ENCODE measurements at regions not wholly inside any gene's neighbourhood (a gene's known extent, or its start where the extent isn't known, plus 50 kb on each side); places are given as distances from the start of the nearest gene placed in this dataset.

DNA sequence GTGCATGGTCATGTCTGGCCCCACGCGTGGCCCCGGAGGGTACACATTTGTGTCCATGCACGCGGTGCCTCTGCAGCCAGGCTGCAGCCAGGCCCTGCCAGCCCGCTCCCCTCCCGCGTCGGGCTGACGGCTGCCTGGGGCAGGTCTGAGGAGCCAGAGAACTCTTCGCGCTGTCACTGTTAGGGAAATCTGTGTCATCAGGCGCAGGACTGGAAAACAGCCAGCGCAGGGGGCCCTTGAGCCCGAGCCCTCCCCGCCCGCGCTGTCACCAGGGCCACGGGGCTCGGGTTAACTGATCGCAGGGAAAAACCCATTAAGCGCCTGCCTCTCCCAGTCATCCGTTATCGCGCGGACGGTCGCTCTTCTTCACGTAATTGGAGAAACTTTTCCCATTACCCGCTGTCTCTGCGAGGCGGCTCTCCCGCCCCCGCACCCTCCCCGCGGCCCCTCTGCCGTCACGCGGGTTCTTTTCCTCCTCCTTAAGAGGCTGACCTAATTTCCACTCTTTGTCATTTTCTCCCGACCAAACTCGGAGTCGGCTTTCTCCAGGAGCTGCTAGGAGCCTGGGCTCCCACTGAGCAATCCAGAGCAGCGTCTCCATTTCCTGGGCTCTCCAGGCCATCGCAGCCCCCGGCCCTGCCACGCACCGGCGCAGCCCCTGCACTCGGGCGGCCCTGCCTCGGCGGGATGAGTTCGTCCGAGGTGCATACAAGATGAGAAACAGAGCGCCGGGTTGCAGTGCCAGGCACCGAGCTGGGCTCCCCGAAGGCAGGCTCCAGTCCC, 57.5 kb upstream of the PRR23E start (continued):
- TF ChIP-seq PITX1 (CRISPR knock-in tag; IDR thresholded peaks at IDR 0.05) (no peak), CHD2 (IDR thresholded peaks at IDR 0.05; ENCODE audit: low read depth, low read length) (no peak), ZNF781 (CRISPR knock-in tag; IDR thresholded peaks at IDR 0.05; ENCODE audit: borderline replicate concordance, not compliant biosample characterization) (no peak), CBX1 (IDR thresholded peaks at IDR 0.05; ENCODE audit: low read depth) (no peak), JUNB (CRISPR knock-in tag; IDR thresholded peaks at IDR 0.05; ENCODE audit: borderline replicate concordance) (no peak)

DNA sequence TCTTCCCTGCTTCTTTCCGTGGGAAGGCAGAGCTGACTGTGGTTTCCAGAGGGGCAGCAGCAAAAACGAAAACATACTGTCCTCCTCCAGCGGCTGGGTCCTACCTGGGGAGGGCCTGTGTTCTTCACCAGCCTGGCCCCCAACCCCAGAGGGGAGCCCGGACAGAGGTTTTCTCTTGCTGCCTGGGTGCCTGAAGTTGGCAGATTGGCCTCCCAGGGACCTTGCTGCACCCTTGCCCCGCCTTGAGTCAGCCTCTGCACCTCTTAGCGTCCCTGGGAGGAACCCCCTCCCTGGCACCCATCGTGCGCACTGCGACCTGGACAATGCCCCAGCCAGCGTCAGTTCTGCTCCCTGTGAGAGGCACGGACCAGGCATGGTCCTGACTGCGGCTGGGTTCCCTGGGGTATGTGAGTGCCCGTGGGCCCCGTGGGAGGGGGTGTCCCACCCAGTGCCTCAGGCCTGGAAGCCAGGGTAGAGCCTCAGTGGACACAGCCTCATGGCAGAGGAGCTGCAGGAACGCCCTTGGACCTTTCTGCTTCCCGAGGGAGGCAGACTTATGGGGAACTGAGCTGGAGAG, 56.8 kb upstream of the PRR23E start:
- no TSS peak for BruUV-seq (replicated peaks)
- no peak overlapping the region for H3K4me3 ChIP-seq (replicated peaks in 1 of 3; ENCODE audit: insufficient read depth in 1 of 3, low read depth in 2 of 3, low read length in 3 of 3)

More for the DNA sequence above, 56.8 kb upstream of the PRR23E start:
- ChIA-PET POLR2A (no interaction called here), CTCF (ENCODE audit: low intra/inter-chr PET ratio, low total read pairs) (no interaction called here)
- no CpG with 5 or more reads among the region's 16 CpGs for WGBS (ENCODE audit: low lambda C conversion rate)
- no peak overlapping the region for H3K27ac ChIP-seq (ENCODE audit: extremely low read length, insufficient read depth, low read length)
- intact Hi-C loops (cut with micrococcal nuclease; ENCODE audit: unreplicated experiment) (no loop called here), in situ Hi-C loops (cut with HindIII; ENCODE audit: extremely low pct_ligation_motif_present, low pct_unique_long_range_greater_than_20kb) (no loop called here)
- peaks cover 14 to 60% of the 10 kb centered on the region in 2 experiments for H3K27me3 ChIP-seq (ENCODE audit: control insufficient read depth in 1 of 2, insufficient read depth in 2 of 2, low read length in 2 of 2)
- H3K36me3 ChIP-seq (replicated peaks in 1 of 2; ENCODE audit: control insufficient read depth in 1 of 2, insufficient read depth in 2 of 2, low read length in 2 of 2), result no peaks in the 10 kb centered on the region
- no peaks in the 10 kb centered on the region for H3K4me1 ChIP-seq (ENCODE audit: insufficient read depth, low read length)
- H3K4me2 ChIP-seq (ENCODE audit: low read depth, low read length), result no peak overlapping the region
- ATAC-seq, result no peak; the same call in 2 of the 3 replicates
- no peaks in the 10 kb centered on the region for H4K20me1 ChIP-seq (ENCODE audit: insufficient read depth, low read length)
- TF ChIP-seq MLLT10 (CRISPR knock-in tag; IDR thresholded peaks at IDR 0.05) (no peak), ZNF350 (CRISPR knock-in tag; IDR thresholded peaks at IDR 0.05; ENCODE audit: borderline replicate concordance, low read depth) (no peak), TOPORS (CRISPR knock-in tag; IDR thresholded peaks at IDR 0.05) (no peak), ZNF224 (CRISPR knock-in tag; IDR thresholded peaks at IDR 0.05) (no peak), ATF1 (CRISPR knock-in tag; IDR thresholded peaks at IDR 0.05) (no peak), FOXJ3 (CRISPR knock-in tag; IDR thresholded peaks at IDR 0.05; ENCODE audit: borderline replicate concordance) (no peak), CEBPB (IDR thresholded peaks at IDR 0.05; ENCODE audit: borderline replicate concordance, low read depth, low read length) (no peak), SIX4 (CRISPR knock-in tag; IDR thresholded peaks at IDR 0.05) (no peak), ZNF556 (CRISPR knock-in tag; IDR thresholded peaks at IDR 0.05; ENCODE audit: borderline replicate concordance) (no peak), ARID2 (CRISPR knock-in tag; IDR thresholded peaks at IDR 0.05; ENCODE audit: borderline replicate concordance) (no peak), JDP2 (CRISPR knock-in tag; IDR thresholded peaks at IDR 0.05; ENCODE audit: borderline replicate concordance) (no peak), ZNF768 (CRISPR knock-in tag; IDR thresholded peaks at IDR 0.05) (no peak), ZBTB8A (CRISPR knock-in tag; IDR thresholded peaks at IDR 0.05; ENCODE audit: borderline replicate concordance, low read depth) (no peak)
- TF ChIP-seq, protein P1, sequence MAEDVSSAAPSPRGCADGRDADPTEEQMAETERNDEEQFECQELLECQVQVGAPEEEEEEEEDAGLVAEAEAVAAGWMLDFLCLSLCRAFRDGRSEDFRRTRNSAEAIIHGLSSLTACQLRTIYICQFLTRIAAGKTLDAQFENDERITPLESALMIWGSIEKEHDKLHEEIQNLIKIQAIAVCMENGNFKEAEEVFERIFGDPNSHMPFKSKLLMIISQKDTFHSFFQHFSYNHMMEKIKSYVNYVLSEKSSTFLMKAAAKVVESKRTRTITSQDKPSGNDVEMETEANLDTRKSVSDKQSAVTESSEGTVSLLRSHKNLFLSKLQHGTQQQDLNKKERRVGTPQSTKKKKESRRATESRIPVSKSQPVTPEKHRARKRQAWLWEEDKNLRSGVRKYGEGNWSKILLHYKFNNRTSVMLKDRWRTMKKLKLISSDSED (CRISPR knock-in tag; IDR thresholded peaks at IDR 0.05), result no peak
- no peak overlapping the region for H2AFZ ChIP-seq (ENCODE audit: low read length)
- no peak for FAIRE-seq
- DNase-seq (ENCODE audit: low spot score), result no peak
- no peaks in the 10 kb centered on the region for H3K79me2 ChIP-seq (ENCODE audit: insufficient read depth, low read length)
- H3K9me3 ChIP-seq (ENCODE audit: low read length), result no peaks in the 10 kb centered on the region
- H3K9ac ChIP-seq (ENCODE audit: insufficient read depth, low read depth, low read length), result no peak overlapping the region
